ENCODE measurements at regions not wholly inside any gene's neighbourhood (a gene's known extent, or its start where the extent isn't known, plus 50 kb on each side); places are given as distances from the start of the nearest gene placed in this dataset.

DNA sequence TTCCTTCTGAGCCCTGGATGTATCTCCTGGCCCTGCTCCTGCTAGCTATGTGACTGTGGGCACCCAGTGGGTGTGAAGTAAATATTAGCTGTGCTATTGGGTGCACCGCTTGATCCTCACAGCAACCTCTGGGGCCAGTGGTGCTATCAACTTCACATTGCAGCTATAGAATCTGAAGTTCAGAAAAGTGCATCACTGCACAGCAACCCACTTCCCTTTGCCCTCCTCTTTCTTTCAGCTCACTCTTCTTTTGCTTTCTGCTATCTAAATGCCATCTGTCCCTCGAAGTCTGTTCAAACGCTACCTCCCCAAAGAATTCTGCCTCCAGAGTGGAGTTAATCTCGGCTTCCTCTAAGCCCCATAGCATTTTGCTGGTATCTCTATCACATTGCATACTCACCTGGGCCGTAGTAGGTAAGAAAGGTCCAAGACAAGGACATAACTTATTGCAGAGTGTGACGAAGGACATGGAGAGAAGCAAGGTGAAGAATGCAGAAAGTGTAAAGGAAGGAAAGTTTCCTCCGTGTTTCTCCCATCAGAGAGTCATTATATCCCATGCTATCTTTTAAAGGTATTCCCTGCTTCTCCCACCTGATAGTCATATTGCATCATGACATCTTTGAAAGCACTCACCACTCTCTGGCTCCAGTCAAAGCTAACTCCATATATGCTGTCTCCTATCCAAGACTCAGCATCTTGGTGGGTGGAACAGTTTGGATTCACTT lies 57.1 kb upstream of the BCL6 start:
- H3K4me3 Mint-ChIP-seq, result no peak overlapping the region
- H3K36me3 Mint-ChIP-seq (ENCODE audit: low read depth), result no peaks in the 10 kb centered on the region
- TF ChIP-seq, protein P1, sequence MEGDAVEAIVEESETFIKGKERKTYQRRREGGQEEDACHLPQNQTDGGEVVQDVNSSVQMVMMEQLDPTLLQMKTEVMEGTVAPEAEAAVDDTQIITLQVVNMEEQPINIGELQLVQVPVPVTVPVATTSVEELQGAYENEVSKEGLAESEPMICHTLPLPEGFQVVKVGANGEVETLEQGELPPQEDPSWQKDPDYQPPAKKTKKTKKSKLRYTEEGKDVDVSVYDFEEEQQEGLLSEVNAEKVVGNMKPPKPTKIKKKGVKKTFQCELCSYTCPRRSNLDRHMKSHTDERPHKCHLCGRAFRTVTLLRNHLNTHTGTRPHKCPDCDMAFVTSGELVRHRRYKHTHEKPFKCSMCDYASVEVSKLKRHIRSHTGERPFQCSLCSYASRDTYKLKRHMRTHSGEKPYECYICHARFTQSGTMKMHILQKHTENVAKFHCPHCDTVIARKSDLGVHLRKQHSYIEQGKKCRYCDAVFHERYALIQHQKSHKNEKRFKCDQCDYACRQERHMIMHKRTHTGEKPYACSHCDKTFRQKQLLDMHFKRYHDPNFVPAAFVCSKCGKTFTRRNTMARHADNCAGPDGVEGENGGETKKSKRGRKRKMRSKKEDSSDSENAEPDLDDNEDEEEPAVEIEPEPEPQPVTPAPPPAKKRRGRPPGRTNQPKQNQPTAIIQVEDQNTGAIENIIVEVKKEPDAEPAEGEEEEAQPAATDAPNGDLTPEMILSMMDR (IDR thresholded peaks at IDR 0.05; ENCODE audit: unreplicated experiment in 3 of 3), result no peak
- H3K9me3 Mint-ChIP-seq, result peaks cover 6% of the 10 kb centered on the region
- no peak overlapping the region for H3K27ac Mint-ChIP-seq
- H3K4me1 Mint-ChIP-seq, result no peaks in the 10 kb centered on the region
- H3K27me3 Mint-ChIP-seq (ENCODE audit: low read depth), result peaks cover 12% of the 10 kb centered on the region

- Mint-ChIP-seq H3K9me3 (peaks cover 6% of the 10 kb centered on the region), H3K36me3 (ENCODE audit: low read depth) (no peaks in the 10 kb centered on the region)
Measured at GRCh38 chr3:187802928-187803259, 57.6 kb upstream of the BCL6 start.

GRCh38 chr3:187804120-187804744 lies 59.0 kb upstream of the BCL6 start:
- Mint-ChIP-seq H3K27me3 (ENCODE audit: low read depth) (peaks cover 12% of the 10 kb centered on the region), H3K4me1 (peaks cover 10% of the 10 kb centered on the region), H3K4me3 (no peak overlapping the region), H3K9me3 (peaks cover 6% of the 10 kb centered on the region), H3K36me3 (ENCODE audit: low read depth) (no peaks in the 10 kb centered on the region), H3K27ac (peak overlapping the region in 1 of 3 experiments; percentile 31)
- TF ChIP-seq, protein P1 (IDR thresholded peaks at IDR 0.05; ENCODE audit: unreplicated experiment in 3 of 3), result no peak

More at GRCh38 chr3:187802928-187803259, 57.6 kb upstream of the BCL6 start:
- Mint-ChIP-seq H3K4me3 (no peak overlapping the region), H3K4me1 (no peaks in the 10 kb centered on the region), H3K27me3 (ENCODE audit: low read depth) (peaks cover 12% of the 10 kb centered on the region), H3K27ac (no peak overlapping the region)
- TF ChIP-seq, protein P1 (IDR thresholded peaks at IDR 0.05; ENCODE audit: unreplicated experiment in 3 of 3), result no peak

DNA sequence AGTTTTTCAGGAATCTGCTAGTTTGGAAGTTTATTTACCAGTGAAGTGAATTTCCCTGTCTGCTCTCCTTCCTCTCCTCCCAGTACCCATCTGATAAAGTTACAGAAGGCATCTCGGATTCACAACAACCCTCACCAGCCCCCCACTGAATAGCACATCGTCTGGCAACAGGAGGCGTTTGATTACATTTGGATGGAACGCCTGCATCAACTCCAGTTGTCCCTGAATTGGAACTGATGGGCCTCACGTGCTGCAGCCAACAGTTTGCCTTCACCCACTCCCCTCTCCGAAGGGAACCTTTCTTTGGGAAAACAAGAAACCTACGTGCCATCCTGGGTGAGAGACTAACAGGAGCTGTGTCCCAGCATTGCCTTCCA lies 59.5 kb upstream of the BCL6 start:
- Mint-ChIP-seq H3K27ac (no peak overlapping the region), H3K4me1 (peaks cover 13% of the 10 kb centered on the region), H3K9me3 (peaks cover 6% of the 10 kb centered on the region), H3K36me3 (ENCODE audit: low read depth) (no peaks in the 10 kb centered on the region), H3K4me3 (no peak overlapping the region), H3K27me3 (ENCODE audit: low read depth) (peaks cover 12% of the 10 kb centered on the region)
- TF ChIP-seq, protein P1 (IDR thresholded peaks at IDR 0.05; ENCODE audit: unreplicated experiment in 3 of 3), result no peak

GRCh38 chr3:187805774-187806173 lies 60.5 kb upstream of the BCL6 start:
- Mint-ChIP-seq H3K27ac (no peak overlapping the region), H3K9me3 (peaks cover 6% of the 10 kb centered on the region), H3K27me3 (ENCODE audit: low read depth) (peaks cover 12% of the 10 kb centered on the region)

More at GRCh38 chr3:187805774-187806173, 60.5 kb upstream of the BCL6 start:
- TF ChIP-seq, protein P1 (IDR thresholded peaks at IDR 0.05; ENCODE audit: unreplicated experiment in 3 of 3), result no peak
- H3K4me3 Mint-ChIP-seq, result no peak overlapping the region
- H3K4me1 Mint-ChIP-seq, result peaks cover 23% of the 10 kb centered on the region
- no peaks in the 10 kb centered on the region for H3K36me3 Mint-ChIP-seq (ENCODE audit: low read depth)

All from nephron (organoid).